H1 (cell line): ENCODE measurements at regions not wholly inside any gene's neighbourhood (a gene's known extent, or its start where the extent isn't known, plus 50 kb on each side); places are given as distances from the start of the nearest gene placed in this dataset.

ENCODE experiments used
- CREB1 ChIP-seq: IDR thresholded peaks from 2 replicates; pipeline ENCODE4 v1.6.1; 2012; ENCODE audit warnings: inconsistent platforms
- KDM4A ChIP-seq: IDR thresholded peaks from one replicate; pipeline ENCODE4 v1.7.1; 2012; ENCODE audit warnings: low read depth, mild to moderate bottlenecking, moderate library complexity, low read length, inconsistent platforms; ENCODE audit not compliant: severe bottlenecking
- NRF1 ChIP-seq: IDR thresholded peaks from 2 replicates; pipeline ENCODE4 v1.6.1; 2011; ENCODE audit warnings: mild to moderate bottlenecking, low read depth, low read length, improper control_type of control experiment
- RBBP5 ChIP-seq: IDR thresholded peaks from 2 replicates; pipeline ENCODE4 v1.7.1; 2012; ENCODE audit warnings: low read depth, mild to moderate bottlenecking, inconsistent platforms, low read length, moderate library complexity, borderline replicate concordance
- TAF1 ChIP-seq: IDR thresholded peaks from 2 replicates; pipeline ENCODE4 v1.6.1; 2011; ENCODE audit warnings: mild to moderate bottlenecking, low read depth, low read length
- TF ChIP-seq, protein P1 (sequence below): fragments of 300-600 bp; sonication (generic); IDR thresholded peaks from 2 replicates; pipeline ENCODE4 v1.7.1; 2012; ENCODE audit warnings: low read length, moderate library complexity, mild to moderate bottlenecking, inconsistent platforms; ENCODE audit not compliant: insufficient replicate concordance

GRCh38 chr2:145157036-145157675, 637.2 kb upstream of the ZEB2 start (continued):
- TF ChIP-seq, protein P1, sequence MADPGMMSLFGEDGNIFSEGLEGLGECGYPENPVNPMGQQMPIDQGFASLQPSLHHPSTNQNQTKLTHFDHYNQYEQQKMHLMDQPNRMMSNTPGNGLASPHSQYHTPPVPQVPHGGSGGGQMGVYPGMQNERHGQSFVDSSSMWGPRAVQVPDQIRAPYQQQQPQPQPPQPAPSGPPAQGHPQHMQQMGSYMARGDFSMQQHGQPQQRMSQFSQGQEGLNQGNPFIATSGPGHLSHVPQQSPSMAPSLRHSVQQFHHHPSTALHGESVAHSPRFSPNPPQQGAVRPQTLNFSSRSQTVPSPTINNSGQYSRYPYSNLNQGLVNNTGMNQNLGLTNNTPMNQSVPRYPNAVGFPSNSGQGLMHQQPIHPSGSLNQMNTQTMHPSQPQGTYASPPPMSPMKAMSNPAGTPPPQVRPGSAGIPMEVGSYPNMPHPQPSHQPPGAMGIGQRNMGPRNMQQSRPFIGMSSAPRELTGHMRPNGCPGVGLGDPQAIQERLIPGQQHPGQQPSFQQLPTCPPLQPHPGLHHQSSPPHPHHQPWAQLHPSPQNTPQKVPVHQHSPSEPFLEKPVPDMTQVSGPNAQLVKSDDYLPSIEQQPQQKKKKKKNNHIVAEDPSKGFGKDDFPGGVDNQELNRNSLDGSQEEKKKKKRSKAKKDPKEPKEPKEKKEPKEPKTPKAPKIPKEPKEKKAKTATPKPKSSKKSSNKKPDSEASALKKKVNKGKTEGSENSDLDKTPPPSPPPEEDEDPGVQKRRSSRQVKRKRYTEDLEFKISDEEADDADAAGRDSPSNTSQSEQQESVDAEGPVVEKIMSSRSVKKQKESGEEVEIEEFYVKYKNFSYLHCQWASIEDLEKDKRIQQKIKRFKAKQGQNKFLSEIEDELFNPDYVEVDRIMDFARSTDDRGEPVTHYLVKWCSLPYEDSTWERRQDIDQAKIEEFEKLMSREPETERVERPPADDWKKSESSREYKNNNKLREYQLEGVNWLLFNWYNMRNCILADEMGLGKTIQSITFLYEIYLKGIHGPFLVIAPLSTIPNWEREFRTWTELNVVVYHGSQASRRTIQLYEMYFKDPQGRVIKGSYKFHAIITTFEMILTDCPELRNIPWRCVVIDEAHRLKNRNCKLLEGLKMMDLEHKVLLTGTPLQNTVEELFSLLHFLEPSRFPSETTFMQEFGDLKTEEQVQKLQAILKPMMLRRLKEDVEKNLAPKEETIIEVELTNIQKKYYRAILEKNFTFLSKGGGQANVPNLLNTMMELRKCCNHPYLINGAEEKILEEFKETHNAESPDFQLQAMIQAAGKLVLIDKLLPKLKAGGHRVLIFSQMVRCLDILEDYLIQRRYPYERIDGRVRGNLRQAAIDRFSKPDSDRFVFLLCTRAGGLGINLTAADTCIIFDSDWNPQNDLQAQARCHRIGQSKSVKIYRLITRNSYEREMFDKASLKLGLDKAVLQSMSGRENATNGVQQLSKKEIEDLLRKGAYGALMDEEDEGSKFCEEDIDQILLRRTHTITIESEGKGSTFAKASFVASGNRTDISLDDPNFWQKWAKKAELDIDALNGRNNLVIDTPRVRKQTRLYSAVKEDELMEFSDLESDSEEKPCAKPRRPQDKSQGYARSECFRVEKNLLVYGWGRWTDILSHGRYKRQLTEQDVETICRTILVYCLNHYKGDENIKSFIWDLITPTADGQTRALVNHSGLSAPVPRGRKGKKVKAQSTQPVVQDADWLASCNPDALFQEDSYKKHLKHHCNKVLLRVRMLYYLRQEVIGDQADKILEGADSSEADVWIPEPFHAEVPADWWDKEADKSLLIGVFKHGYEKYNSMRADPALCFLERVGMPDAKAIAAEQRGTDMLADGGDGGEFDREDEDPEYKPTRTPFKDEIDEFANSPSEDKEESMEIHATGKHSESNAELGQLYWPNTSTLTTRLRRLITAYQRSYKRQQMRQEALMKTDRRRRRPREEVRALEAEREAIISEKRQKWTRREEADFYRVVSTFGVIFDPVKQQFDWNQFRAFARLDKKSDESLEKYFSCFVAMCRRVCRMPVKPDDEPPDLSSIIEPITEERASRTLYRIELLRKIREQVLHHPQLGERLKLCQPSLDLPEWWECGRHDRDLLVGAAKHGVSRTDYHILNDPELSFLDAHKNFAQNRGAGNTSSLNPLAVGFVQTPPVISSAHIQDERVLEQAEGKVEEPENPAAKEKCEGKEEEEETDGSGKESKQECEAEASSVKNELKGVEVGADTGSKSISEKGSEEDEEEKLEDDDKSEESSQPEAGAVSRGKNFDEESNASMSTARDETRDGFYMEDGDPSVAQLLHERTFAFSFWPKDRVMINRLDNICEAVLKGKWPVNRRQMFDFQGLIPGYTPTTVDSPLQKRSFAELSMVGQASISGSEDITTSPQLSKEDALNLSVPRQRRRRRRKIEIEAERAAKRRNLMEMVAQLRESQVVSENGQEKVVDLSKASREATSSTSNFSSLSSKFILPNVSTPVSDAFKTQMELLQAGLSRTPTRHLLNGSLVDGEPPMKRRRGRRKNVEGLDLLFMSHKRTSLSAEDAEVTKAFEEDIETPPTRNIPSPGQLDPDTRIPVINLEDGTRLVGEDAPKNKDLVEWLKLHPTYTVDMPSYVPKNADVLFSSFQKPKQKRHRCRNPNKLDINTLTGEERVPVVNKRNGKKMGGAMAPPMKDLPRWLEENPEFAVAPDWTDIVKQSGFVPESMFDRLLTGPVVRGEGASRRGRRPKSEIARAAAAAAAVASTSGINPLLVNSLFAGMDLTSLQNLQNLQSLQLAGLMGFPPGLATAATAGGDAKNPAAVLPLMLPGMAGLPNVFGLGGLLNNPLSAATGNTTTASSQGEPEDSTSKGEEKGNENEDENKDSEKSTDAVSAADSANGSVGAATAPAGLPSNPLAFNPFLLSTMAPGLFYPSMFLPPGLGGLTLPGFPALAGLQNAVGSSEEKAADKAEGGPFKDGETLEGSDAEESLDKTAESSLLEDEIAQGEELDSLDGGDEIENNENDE, result no peak
- TF ChIP-seq NRF1 (no peak), CREB1 (no peak), RBBP5 (no peak), KDM4A (no peak), TAF1 (no peak)
